GM12878 (cell line): ENCODE measurements at regions not wholly inside any gene's neighbourhood (a gene's known extent, or its start where the extent isn't known, plus 50 kb on each side); places are given as distances from the start of the nearest gene placed in this dataset.

ENCODE experiments used
- ATAC-seq: fragments of 200-7000 bp; cut with Tn5 transposase; 3 replicates; pipeline ENCODE4 v1.9.1; 2020; ENCODE audit warnings: mild to moderate bottlenecking, moderate library complexity
- BruUV-seq: library from RNA; stranded (reverse); fragments of 400-500 nt; replicated peaks from 2 replicates; lab custom pipeline; 2021; lab: Mats Ljungman, UMichigan
- CTCF ChIA-PET: fragments of 300-600 bp; sonication (Branson Sonifier 250); formaldehyde crosslinking; extraction: SDS; loops from one replicate; lab custom pipeline; 2021; ENCODE audit warnings: inconsistent platforms; lab: Yijun Ruan, JAX
- POLR2A ChIA-PET: fragments of 350-600 bp; formaldehyde crosslinking; extraction: SDS; loops from one replicate; lab custom pipeline; 2021; ENCODE audit warnings: inconsistent platforms; lab: Charles Lee
- RAD21 ChIA-PET: fragments of 300-600 bp; sonication (Branson Sonifier 250); formaldehyde crosslinking; loops from one replicate; lab custom pipeline; 2023; ENCODE audit warnings: antibody characterized with exemption; ENCODE audit not compliant: unreplicated experiment; lab: Charles Lee
- SMC1A ChIA-PET: fragments of 300-600 bp; sonication (Branson Sonifier 250); formaldehyde crosslinking; loops from one replicate; lab custom pipeline; 2023; ENCODE audit not compliant: unreplicated experiment, uncharacterized antibody; lab: Charles Lee
- DNase-seq: peaks from one replicate; pipeline ENCODE4 v3.0.0-alpha.2; 2011; ENCODE audit warnings: low read depth, low spot score
- FAIRE-seq: peaks from 3 replicates; lab custom pipeline; 2011; peaks lifted over from hg19 to GRCh38; lab: Jason Lieb, UNC
- H2AFZ ChIP-seq: 2 replicates; pipeline ENCODE4 v1.6.0; 2011; ENCODE audit warnings: low read depth, low read length, control low read depth; ENCODE audit not compliant: control insufficient read depth
- H3K27ac ChIP-seq: 2 replicates; pipeline ENCODE4 v1.5.1; 2011; ENCODE audit warnings: control low read depth; ENCODE audit not compliant: control insufficient read depth, insufficient read depth
- H3K27me3 ChIP-seq, 2 experiments: replicated peaks in 1 of 2; 2 replicates each; pipeline versions ENCODE4 v1.6.0 to v1.6.1; 2011; ENCODE audit warnings: low read length in 1 of 2; ENCODE audit not compliant: control insufficient read depth in 2 of 2, insufficient read depth in 2 of 2
- H3K36me3 ChIP-seq, 2 experiments: 2 replicates each; pipeline ENCODE4 v1.5.1; 2011; ENCODE audit warnings: low read length in 1 of 2; ENCODE audit not compliant: control insufficient read depth in 2 of 2, insufficient read depth in 2 of 2
- H3K4me1 ChIP-seq: 2 replicates; pipeline ENCODE4 v1.6.1; 2011; ENCODE audit warnings: mild to moderate bottlenecking, low read length, moderate library complexity, mixed read lengths; ENCODE audit not compliant: control insufficient read depth, insufficient read depth
- H3K4me2 ChIP-seq: 2 replicates; pipeline ENCODE4 v1.6.0; 2011; ENCODE audit warnings: control low read depth; ENCODE audit not compliant: control insufficient read depth, insufficient read depth
- H3K4me3 ChIP-seq: fragments of 200-600 bp; sonication (generic); 2 replicates; pipeline ENCODE4 v1.5.1; 2016
- H3K79me2 ChIP-seq: 2 replicates; pipeline ENCODE4 v1.6.0; 2011; ENCODE audit warnings: low read length; ENCODE audit not compliant: control insufficient read depth, insufficient read depth
- H3K9ac ChIP-seq: 2 replicates; pipeline ENCODE4 v1.8.0; 2011; ENCODE audit warnings: low read length, control low read depth, mixed read lengths; ENCODE audit not compliant: control insufficient read depth, insufficient read depth
- H3K9me3 ChIP-seq: replicated peaks from 3 replicates; pipeline ENCODE4 v1.5.1; 2011; ENCODE audit warnings: mild to moderate bottlenecking, low read length; ENCODE audit not compliant: control insufficient read depth, insufficient read depth
- H4K20me1 ChIP-seq: 2 replicates; pipeline ENCODE4 v1.6.0; 2011; ENCODE audit not compliant: control insufficient read depth, insufficient read depth
- BRCA1 ChIP-seq: IDR thresholded peaks from 2 replicates; pipeline ENCODE4 v1.6.1; 2011; ENCODE audit warnings: low read depth, low read length, improper control_type of control experiment
- CEBPB ChIP-seq, 2 experiments: fragments of 150-350 bp in 1 of 2; IDR thresholded peaks; 2 replicates each; pipeline ENCODE4 v1.6.1; 2012 to 2014; ENCODE audit warnings: low read depth in 2 of 2, low read length in 2 of 2, borderline replicate concordance in 1 of 2, inconsistent platforms in 1 of 2
- GABPA ChIP-seq: IDR thresholded peaks from 2 replicates; pipeline ENCODE4 v1.6.1; 2014; ENCODE audit warnings: antibody characterized with exemption, low read depth, mild to moderate bottlenecking, inconsistent platforms
- HDGF ChIP-seq: fragments of 450-650 bp; IDR thresholded peaks from 2 replicates; pipeline ENCODE4 v1.6.1; 2016; ENCODE audit warnings: antibody characterized with exemption
- NFYA ChIP-seq: IDR thresholded peaks from 2 replicates; pipeline ENCODE4 v1.6.1; 2011; ENCODE audit warnings: low read depth, mild to moderate bottlenecking, low read length, improper control_type of control experiment, borderline replicate concordance
- POLR2AphosphoS2 ChIP-seq: IDR thresholded peaks from 2 replicates; pipeline ENCODE4 v1.6.1; 2011; ENCODE audit warnings: low read depth, mild to moderate bottlenecking, low read length, improper control_type of control experiment, moderate library complexity
- SMAD1 ChIP-seq: fragments of 450-650 bp; IDR thresholded peaks from 2 replicates; pipeline ENCODE4 v1.6.1; 2018; ENCODE audit warnings: mild to moderate bottlenecking, low read depth; ENCODE audit not compliant: partially characterized antibody
- SMC3 ChIP-seq: IDR thresholded peaks from 2 replicates; pipeline ENCODE4 v1.6.1; 2011; ENCODE audit warnings: low read length, improper control_type of control experiment, borderline replicate concordance
- ZNF274 ChIP-seq: IDR thresholded peaks from one replicate; pipeline ENCODE4 v1.8.0; 2011; ENCODE audit not compliant: insufficient read length, insufficient read depth
- ZNF622 ChIP-seq: fragments of 450-650 bp; IDR thresholded peaks from 2 replicates; pipeline ENCODE4 v1.6.1; 2017; ENCODE audit warnings: mild to moderate bottlenecking, inconsistent platforms
- WGBS: methylation state at CpG from one replicate; pipeline ENCODE4 v1.1.6; 2016; ENCODE audit warnings: low lambda C conversion rate; ENCODE audit not compliant: insufficient replicate concordance, insufficient coverage; ENCODE audit errors: missing lambda C conversion rate; 5-methylcytosine and 5-hydroxymethylcytosine counted together
- in situ Hi-C: fragments of 300-500 bp; cut with MboI; formaldehyde crosslinking; loops from 9 replicates; pipeline ENCODE4 v1.14.3; 2018; ENCODE audit warnings: mixed read lengths
- intact Hi-C: fragments of 100-400 bp; cut with micrococcal nuclease; formaldehyde crosslinking; loops from one replicate; pipeline ENCODE4 v1.14.2; 2022; ENCODE audit not compliant: unreplicated experiment

GRCh38 chrX:15143825-15144121 lies 126.1 kb downstream of the ASB9 start:
- Histone ChIP-seq H3K4me1 (no peaks in the 10 kb centered on the region), H3K27me3 (no peaks in the 10 kb centered on the region; a peak in 1 of 4 replicates), H3K4me2 (no peak overlapping the region), H2AFZ (no peak overlapping the region), H3K9ac (no peak overlapping the region), H3K9me3 (no peaks in the 10 kb centered on the region), H3K4me3 (no peak overlapping the region), H4K20me1 (no peaks in the 10 kb centered on the region), H3K79me2 (no peaks in the 10 kb centered on the region), H3K27ac (no peak overlapping the region), H3K36me3 (no peaks in the 10 kb centered on the region)
- ChIA-PET CTCF (interaction anchor here (0.7 to 5.3 kb wide), 31 partner anchors 10 to 1105 kb away, joined by 3 to 45 read pairs (median 5); partner anchors contain the start of gene GLRA2), SMC1A (interaction anchor here (0.7 to 5.3 kb wide), 25 partner anchors 9 to 1105 kb away, joined by 3 to 38 read pairs (median 4); no protein-coding TSS in a partner anchor), RAD21 (interaction anchor here (0.8 to 3.7 kb wide), 12 partner anchors 9 to 1050 kb away, joined by 3 to 46 read pairs (median 3); partner anchors contain the start of gene GLRA2), POLR2A (no interaction called here)
- no TSS peak for BruUV-seq
- FAIRE-seq (no peak), DNase-seq (no peak), ATAC-seq (no peak)
- in situ Hi-C loops (loop anchor here (10.0 kb wide), 2 partner anchors 1049 to 1109 kb away; no protein-coding TSS in a partner anchor), intact Hi-C loops (loop anchor here (2.0 to 10.0 kb wide), 3 partner anchors 99 to 449 kb away; partner anchors contain the start of genes FANCB and MOSPD2)
- no peak for TF ChIP-seq GABPA
- no peak for TF ChIP-seq SMAD1
- no peak for TF ChIP-seq ZNF274
- no peak for TF ChIP-seq ZNF622
- TF ChIP-seq BRCA1, result no peak
- TF ChIP-seq SMC3, result no peak
- no peak for TF ChIP-seq NFYA
- TF ChIP-seq HDGF, result no peak
- TF ChIP-seq CEBPB (IDR thresholded peaks at IDR 0.05; ENCODE audit: borderline replicate concordance in 1 of 2, low read depth in 2 of 2, low read length in 2 of 2), result no peak
- TF ChIP-seq POLR2AphosphoS2, result no peak
- WGBS, result 0% methylated on average over 1 of the region's 1 CpG
